H1 (cell line): ENCODE measurements at regions not wholly inside any gene's neighbourhood (a gene's known extent, or its start where the extent isn't known, plus 50 kb on each side); places are given as distances from the start of the nearest gene placed in this dataset.

Experiments
- CTCF ChIA-PET: fragments of 300-600 bp; sonication (Branson Sonifier 250); formaldehyde crosslinking; loops from one replicate; lab custom pipeline; 2021; ENCODE audit not compliant: partially characterized antibody; lab: Charles Lee
- POLR2A ChIA-PET: fragments of 300-600 bp; sonication (Branson Sonifier 250); formaldehyde crosslinking; loops from one replicate; lab custom pipeline; 2021; ENCODE audit warnings: inconsistent platforms; ENCODE audit not compliant: partially characterized antibody; lab: Charles Lee
- DNase-seq, 2 experiments: peaks; one replicate each; pipeline versions ENCODE4 v3.0.0 to v3.0.0-alpha.2; 2010 to 2022; ENCODE audit warnings: low spot score in 2 of 2, low read depth in 1 of 2, mixed read lengths in 1 of 2
- FAIRE-seq: peaks from 2 replicates; lab custom pipeline; 2011; peaks lifted over from hg19 to GRCh38; lab: Jason Lieb, UNC
- H2AFZ ChIP-seq: 2 replicates; pipeline ENCODE4 v1.8.1; 2012; ENCODE audit warnings: low read length, inconsistent platforms
- H2AK5ac ChIP-seq: 2 replicates; pipeline ENCODE4 v1.6.1; 2013; ENCODE audit warnings: low read depth, low read length
- H2BK120ac ChIP-seq: replicated peaks from 2 replicates; pipeline ENCODE3; 2013; ENCODE audit warnings: low read depth, low read length, inconsistent platforms
- H2BK12ac ChIP-seq: 2 replicates; pipeline ENCODE4 v1.6.1; 2013; ENCODE audit warnings: low read depth, low read length
- H2BK15ac ChIP-seq: 2 replicates; pipeline ENCODE4 v1.6.1; 2013; ENCODE audit warnings: low read length
- H2BK20ac ChIP-seq: 2 replicates; pipeline ENCODE4 v1.6.1; 2013; ENCODE audit warnings: low read length
- H2BK5ac ChIP-seq: 2 replicates; pipeline ENCODE4 v1.6.1; 2013; ENCODE audit warnings: low read depth, low read length
- H3K14ac ChIP-seq: 2 replicates; pipeline ENCODE4 v1.6.1; 2013; ENCODE audit warnings: inconsistent platforms; ENCODE audit not compliant: insufficient read length
- H3K18ac ChIP-seq: 2 replicates; pipeline ENCODE4 v1.6.1; 2013; ENCODE audit warnings: low read length; ENCODE audit errors: extremely low read depth
- H3K23ac ChIP-seq: 2 replicates; pipeline ENCODE4 v1.6.1; 2013; ENCODE audit warnings: inconsistent platforms; ENCODE audit not compliant: insufficient read length
- H3K23me2 ChIP-seq: 2 replicates; pipeline ENCODE4 v1.6.1; 2013; ENCODE audit warnings: low read depth, low read length
- H3K27ac ChIP-seq: 2 replicates; pipeline ENCODE4 v1.6.1; 2011; ENCODE audit warnings: low read depth, low read length, inconsistent platforms
- H3K27me3 ChIP-seq, 4 experiments: replicated peaks in 1 of 4; 1 replicate in 1 of 4; 2 replicates in 3 of 4; pipeline versions ENCODE4 v1.6.1 to v1.8.1; 2011 to 2013; ENCODE audit warnings: low read length in 3 of 4, mild to moderate bottlenecking in 3 of 4, inconsistent platforms in 2 of 4, mixed read lengths in 2 of 4, moderate library complexity in 1 of 4; ENCODE audit not compliant: control insufficient read depth in 3 of 4, insufficient read depth in 3 of 4; ENCODE audit errors: extremely low read depth in 1 of 4
- H3K36me3 ChIP-seq, 4 experiments: 2 replicates each; pipeline versions ENCODE4 v1.6.1 to v1.8.1; 2011 to 2013; ENCODE audit warnings: mild to moderate bottlenecking in 4 of 4, low read length in 3 of 4, moderate library complexity in 2 of 4, control low read depth in 1 of 4, inconsistent platforms in 1 of 4; ENCODE audit not compliant: insufficient read depth in 4 of 4, control insufficient read depth in 2 of 4
- H3K4ac ChIP-seq: replicated peaks from 2 replicates; pipeline ENCODE3; 2013; ENCODE audit warnings: low read length, low read depth, mixed read lengths, inconsistent platforms; ENCODE audit not compliant: insufficient read length
- H3K4me1 ChIP-seq, 4 experiments: replicated peaks in 1 of 4; 1 replicate in 1 of 4; 2 replicates in 3 of 4; pipeline versions ENCODE4 v1.6.1 to v1.8.1; 2011 to 2013; ENCODE audit warnings: low read length in 3 of 4, inconsistent platforms in 2 of 4, mixed read lengths in 1 of 4; ENCODE audit not compliant: insufficient read depth in 4 of 4, control insufficient read depth in 3 of 4
- H3K4me2 ChIP-seq, 2 experiments: 2 replicates each; pipeline versions ENCODE4 v1.6.1 to v1.8.1; 2011 to 2013; ENCODE audit warnings: low read depth in 2 of 2, low read length in 2 of 2, control low read depth in 1 of 2, inconsistent platforms in 1 of 2, mild to moderate bottlenecking in 1 of 2; ENCODE audit not compliant: insufficient read depth in 1 of 2
- H3K4me3 ChIP-seq, 4 experiments: fragments of 200-600, 300-600 bp in 1 of 4; sonication (generic), shearing (Covaris generic), sonication (Bioruptor Twin) in 1 of 4; 2 replicates each; pipeline versions ENCODE4 v1.5.1 to v1.8.1; 2011 to 2016; ENCODE audit warnings: low read length in 4 of 4, low read depth in 3 of 4, control low read depth in 2 of 4, inconsistent platforms in 2 of 4, mild to moderate bottlenecking in 2 of 4, mixed read lengths in 1 of 4, moderate library complexity in 1 of 4; ENCODE audit not compliant: insufficient read depth in 2 of 4; ENCODE audit errors: extremely low read depth in 1 of 4
- H3K56ac ChIP-seq: replicated peaks from 2 replicates; pipeline ENCODE3; 2013; ENCODE audit warnings: low read depth, mild to moderate bottlenecking, mixed read lengths, low read length, inconsistent platforms; ENCODE audit not compliant: insufficient read length
- H3K79me1 ChIP-seq: 2 replicates; pipeline ENCODE4 v1.6.1; 2013; ENCODE audit warnings: low read depth, low read length, control low read depth
- H3K79me2 ChIP-seq, 2 experiments: 2 replicates each; pipeline versions ENCODE4 v1.6.1 to v1.8.1; 2012 to 2013; ENCODE audit warnings: low read length in 2 of 2, mild to moderate bottlenecking in 2 of 2, inconsistent platforms in 1 of 2; ENCODE audit not compliant: insufficient read depth in 2 of 2, control insufficient read depth in 1 of 2
- H3K9ac ChIP-seq, 4 experiments: replicated peaks in 1 of 4; 1 replicate in 1 of 4; 2 replicates in 3 of 4; pipeline versions ENCODE4 v1.6.1 to v1.8.1; 2011 to 2013; ENCODE audit warnings: low read depth in 3 of 4, low read length in 3 of 4, control low read depth in 2 of 4, mild to moderate bottlenecking in 2 of 4, moderate library complexity in 2 of 4, inconsistent platforms in 1 of 4; ENCODE audit errors: extremely low read depth in 1 of 4
- H3K9me3 ChIP-seq, 2 experiments: 2 replicates each; pipeline versions ENCODE4 v1.6.1 to v1.8.1; 2012 to 2013; ENCODE audit warnings: mild to moderate bottlenecking in 2 of 2, moderate library complexity in 2 of 2, control low read depth in 1 of 2, inconsistent platforms in 1 of 2, low read depth in 1 of 2, low read length in 1 of 2, mixed read lengths in 1 of 2; ENCODE audit not compliant: insufficient read depth in 2 of 2
- H4K20me1 ChIP-seq, 2 experiments: replicated peaks in 1 of 2; 2 replicates each; pipeline versions ENCODE3 to v1.8.1; 2011 to 2013; ENCODE audit warnings: inconsistent platforms in 2 of 2, low read length in 2 of 2, mild to moderate bottlenecking in 1 of 2; ENCODE audit not compliant: insufficient read depth in 2 of 2, control insufficient read depth in 1 of 2
- H4K5ac ChIP-seq: 2 replicates; pipeline ENCODE4 v1.6.1; 2013; ENCODE audit warnings: low read length, low read depth, mixed read lengths, inconsistent platforms; ENCODE audit not compliant: insufficient read length
- H4K8ac ChIP-seq: 2 replicates; pipeline ENCODE4 v1.8.0; 2013; ENCODE audit warnings: mild to moderate bottlenecking, moderate library complexity, low read length, inconsistent platforms; ENCODE audit not compliant: insufficient read depth; ENCODE audit errors: extremely low read depth
- H4K91ac ChIP-seq: replicated peaks from 2 replicates; pipeline ENCODE3; 2013; ENCODE audit warnings: low read length, mixed read lengths, inconsistent platforms; ENCODE audit not compliant: insufficient read length
- CBX5 ChIP-seq: fragments of 300-800, 300-1000 bp; sonication (generic); IDR thresholded peaks from 2 replicates; pipeline ENCODE4 v1.7.1; 2016; ENCODE audit warnings: antibody characterized with exemption, low read length, low read depth
- CHD2 ChIP-seq: IDR thresholded peaks from 2 replicates; pipeline ENCODE4 v1.6.1; 2012; ENCODE audit warnings: low read length, improper control_type of control experiment
- FOSL1 ChIP-seq: IDR thresholded peaks from 2 replicates; pipeline ENCODE4 v1.6.1; 2011; ENCODE audit warnings: mild to moderate bottlenecking, low read depth, low read length, moderate library complexity; ENCODE audit not compliant: insufficient read depth
- KDM1A ChIP-seq: fragments of 200-600, 300-600 bp; sonication (generic); IDR thresholded peaks from 2 replicates; pipeline ENCODE4 v1.7.1; 2016; ENCODE audit warnings: mild to moderate bottlenecking, low read length, borderline replicate concordance
- POLR2A ChIP-seq, 2 experiments: IDR thresholded peaks; 1 replicate in 1 of 2; 2 replicates in 1 of 2; pipeline ENCODE4 v1.6.1; 2011; ENCODE audit warnings: low read depth in 2 of 2, low read length in 2 of 2, mild to moderate bottlenecking in 2 of 2; ENCODE audit errors: control extremely low read depth in 1 of 2
- POU5F1 ChIP-seq: IDR thresholded peaks from 2 replicates; pipeline ENCODE4 v1.6.1; 2011; ENCODE audit warnings: low read depth, mild to moderate bottlenecking, low read length, moderate library complexity
- RNF2 ChIP-seq: fragments of 200-900, 300-1000 bp; sonication (generic); IDR thresholded peaks from 2 replicates; pipeline ENCODE4 v1.7.1; 2016; ENCODE audit warnings: borderline replicate concordance, low read depth, mild to moderate bottlenecking, antibody characterized with exemption, low read length; ENCODE audit not compliant: poor library complexity, severe bottlenecking; ENCODE audit errors: missing control alignments
- SIRT6 ChIP-seq: IDR thresholded peaks from one replicate; pipeline ENCODE4 v1.7.1; 2012; ENCODE audit warnings: low read length, inconsistent platforms
- SP1 ChIP-seq: IDR thresholded peaks from 2 replicates; pipeline ENCODE4 v1.6.1; 2011; ENCODE audit warnings: low read depth, low read length
- YY1 ChIP-seq: IDR thresholded peaks from 2 replicates; pipeline ENCODE4 v1.6.1; 2011; ENCODE audit warnings: low read depth, mild to moderate bottlenecking, low read length
- ZNF274 ChIP-seq: IDR thresholded peaks from 2 replicates; pipeline ENCODE4 v1.7.0; 2012; ENCODE audit warnings: low read length, borderline replicate concordance; ENCODE audit errors: extremely low read depth
- WGBS, 2 experiments: shearing (Covaris generic) in 1 of 2; methylation state at CpG; one replicate each; pipeline versions ENCODE4 v1.1.6 to v1.1.7; 2013 to 2015; ENCODE audit warnings: low lambda C conversion rate in 2 of 2, mixed read lengths in 2 of 2, inconsistent platforms in 1 of 2, low coverage in 1 of 2, missing lambda C conversion rate in 1 of 2; ENCODE audit not compliant: insufficient replicate concordance in 2 of 2, insufficient coverage in 1 of 2, insufficient read length in 1 of 2; ENCODE audit errors: extremely low coverage in 1 of 2, missing lambda C conversion rate in 1 of 2; 5-methylcytosine and 5-hydroxymethylcytosine counted together
- TF ChIP-seq, protein P1 (sequence below): IDR thresholded peaks from 2 replicates; pipeline ENCODE4 v1.6.1; 2011; ENCODE audit warnings: low read length, improper control_type of control experiment

- no peak overlapping the region for H2BK5ac ChIP-seq
- no peaks in the 10 kb centered on the region for H3K79me2 ChIP-seq
- no peak overlapping the region for H4K91ac ChIP-seq
- no peak overlapping the region for H3K4me3 ChIP-seq
- H2BK20ac ChIP-seq, result no peak overlapping the region
- H2BK12ac ChIP-seq, result no peak overlapping the region
- H3K27ac ChIP-seq, result no peak overlapping the region
- no peaks in the 10 kb centered on the region for H4K20me1 ChIP-seq
- DNase-seq, result no peak
- no peak overlapping the region for H3K14ac ChIP-seq
- H3K9ac ChIP-seq, result no peak overlapping the region
- no peak overlapping the region for H3K4me2 ChIP-seq
- ChIA-PET CTCF (no interaction called here), POLR2A (no interaction called here)
- WGBS, 2 experiments, result 82% methylated on average over 1 of the region's 1 CpG; no CpG with 5 or more reads in 1 of the 2 experiments
- no peak overlapping the region for H4K8ac ChIP-seq
- no peak overlapping the region for H3K18ac ChIP-seq
- no peak overlapping the region for H4K5ac ChIP-seq
- peaks cover 0 to 1% (median 0%) of the 10 kb centered on the region in 4 experiments; a peak in 1 of 7 replicates for H3K27me3 ChIP-seq
- TF ChIP-seq CHD2 (no peak), CBX5 (no peak), KDM1A (no peak), SIRT6 (no peak), SP1 (no peak), YY1 (no peak), FOSL1 (no peak), POLR2A (IDR thresholded peaks at IDR 0.05; ENCODE audit: control extremely low read depth in 1 of 2, low read depth in 2 of 2, low read length in 2 of 2) (no peak), POU5F1 (no peak), ZNF274 (no peak), RNF2 (no peak)
- TF ChIP-seq, protein P1, sequence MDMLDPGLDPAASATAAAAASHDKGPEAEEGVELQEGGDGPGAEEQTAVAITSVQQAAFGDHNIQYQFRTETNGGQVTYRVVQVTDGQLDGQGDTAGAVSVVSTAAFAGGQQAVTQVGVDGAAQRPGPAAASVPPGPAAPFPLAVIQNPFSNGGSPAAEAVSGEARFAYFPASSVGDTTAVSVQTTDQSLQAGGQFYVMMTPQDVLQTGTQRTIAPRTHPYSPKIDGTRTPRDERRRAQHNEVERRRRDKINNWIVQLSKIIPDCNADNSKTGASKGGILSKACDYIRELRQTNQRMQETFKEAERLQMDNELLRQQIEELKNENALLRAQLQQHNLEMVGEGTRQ, result no peak
- TF ChIP-seq, all 59 proteins: peak for 0
- H3K79me1 ChIP-seq, result no peaks in the 10 kb centered on the region
- no peak overlapping the region for H2AFZ ChIP-seq
- no peak overlapping the region for H2BK120ac ChIP-seq
- H3K36me3 ChIP-seq, result no peaks in the 10 kb centered on the region
- no peaks in the 10 kb centered on the region for H3K9me3 ChIP-seq
- H2BK15ac ChIP-seq, result no peak overlapping the region
- H3K23ac ChIP-seq, result no peak overlapping the region
- no peak overlapping the region for H3K4ac ChIP-seq
- no peaks in the 10 kb centered on the region for H3K23me2 ChIP-seq
- no peak overlapping the region for H3K56ac ChIP-seq
- H2AK5ac ChIP-seq, result no peak overlapping the region
- H3K4me1 ChIP-seq, result no peaks in the 10 kb centered on the region
- no peak for FAIRE-seq
These were observed 118.8 kb upstream of the ADAMTS19 start for GRCh38 chr5:129341306-129341705.
